Spinal cord (tissue), 9 donors: ENCODE measurements at regions not wholly inside any gene's neighbourhood (a gene's known extent, or its start where the extent isn't known, plus 50 kb on each side); places are given as distances from the start of the nearest gene placed in this dataset.

ENCODE experiments used
- DNase-seq, 6 donors: peaks; one replicate each; pipeline versions ENCODE4 v3.0.0 to v3.0.0-alpha.2; 2013 to 2015; ENCODE audit warnings: low spot score in 6 of 6, low read depth in 4 of 6
- H3K27ac ChIP-seq: one replicate; pipeline ENCODE4 v1.5.1; 2013; ENCODE audit warnings: low read depth, low read length, control low read depth
- H3K27me3 ChIP-seq: one replicate; pipeline ENCODE4 v1.6.1; 2013; ENCODE audit warnings: low read length; ENCODE audit not compliant: control insufficient read depth, insufficient read depth
- H3K36me3 ChIP-seq: one replicate; pipeline ENCODE4 v1.6.1; 2013; ENCODE audit warnings: low read length; ENCODE audit not compliant: control insufficient read depth, insufficient read depth
- H3K4me1 ChIP-seq: one replicate; pipeline ENCODE4 v1.6.1; 2013; ENCODE audit warnings: low read length; ENCODE audit not compliant: control insufficient read depth, insufficient read depth
- H3K4me3 ChIP-seq: one replicate; pipeline ENCODE4 v1.5.1; 2013; ENCODE audit warnings: low read depth, low read length, control low read depth
- H3K9me3 ChIP-seq: one replicate; pipeline ENCODE4 v1.6.1; 2013; ENCODE audit warnings: low read length; ENCODE audit not compliant: control insufficient read depth, insufficient read depth
- WGBS: methylation state at CpG from one replicate; pipeline ENCODE4 v1.1.5; 2013; ENCODE audit warnings: missing lambda C conversion rate; ENCODE audit not compliant: insufficient coverage; 5-methylcytosine and 5-hydroxymethylcytosine counted together
- donor health status: healthy.

DNA sequence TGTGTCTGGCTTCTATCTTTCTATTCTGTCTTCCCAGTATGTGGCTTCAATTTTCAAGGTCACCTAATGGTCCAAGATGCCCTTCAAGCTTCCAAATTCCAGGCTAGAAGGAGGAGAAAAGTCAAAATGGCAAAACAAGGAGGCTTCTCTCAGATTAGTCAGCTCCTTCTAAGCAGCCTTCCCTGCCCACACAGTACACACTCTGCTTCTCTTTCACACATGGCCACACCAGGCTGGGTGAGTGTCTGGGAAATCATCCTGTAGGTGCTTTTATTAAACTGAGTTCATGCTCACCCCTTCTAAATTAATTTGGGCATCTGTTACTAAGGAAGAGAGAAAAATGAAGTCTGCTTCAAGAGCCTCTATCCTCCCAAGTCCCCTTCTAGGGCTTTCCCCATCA, 277.2 kb upstream of the MGAT5 start:
- DNase-seq = no peak
- Histone ChIP-seq H3K9me3 (no peaks in the 10 kb centered on the region), H3K4me1 (no peaks in the 10 kb centered on the region), H3K4me3 (no peak overlapping the region), H3K36me3 (no peaks in the 10 kb centered on the region), H3K27ac (no peak overlapping the region), H3K27me3 (no peaks in the 10 kb centered on the region)

DNA sequence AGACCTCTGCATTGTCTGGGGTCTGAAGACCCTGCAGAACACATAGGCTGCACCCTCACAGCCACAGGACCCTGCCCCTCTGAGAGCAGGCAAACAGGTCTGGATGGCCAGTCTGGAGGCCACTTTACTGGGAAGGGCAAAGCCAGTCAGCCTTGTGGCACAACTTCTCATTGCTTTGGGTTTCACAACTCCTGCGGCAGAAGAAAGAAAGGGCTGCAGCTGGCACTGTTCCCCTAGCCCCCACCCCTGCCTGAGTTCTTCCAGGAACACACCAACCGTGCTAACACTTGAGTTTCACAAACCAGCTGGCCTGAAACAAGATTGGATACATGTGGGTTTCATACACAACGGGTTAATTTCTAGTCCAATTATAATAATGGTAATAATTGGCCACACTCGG, 276.5 kb upstream of the MGAT5 start:
- Histone ChIP-seq H3K36me3 (no peaks in the 10 kb centered on the region), H3K27ac (no peak overlapping the region), H3K27me3 (no peaks in the 10 kb centered on the region), H3K4me1 (no peaks in the 10 kb centered on the region), H3K4me3 (no peak overlapping the region), H3K9me3 (no peaks in the 10 kb centered on the region)
- no CpG with 5 or more reads among the region's 4 CpGs for WGBS
- peak in 1 of 6 donors; percentile 29 for DNase-seq

DNA sequence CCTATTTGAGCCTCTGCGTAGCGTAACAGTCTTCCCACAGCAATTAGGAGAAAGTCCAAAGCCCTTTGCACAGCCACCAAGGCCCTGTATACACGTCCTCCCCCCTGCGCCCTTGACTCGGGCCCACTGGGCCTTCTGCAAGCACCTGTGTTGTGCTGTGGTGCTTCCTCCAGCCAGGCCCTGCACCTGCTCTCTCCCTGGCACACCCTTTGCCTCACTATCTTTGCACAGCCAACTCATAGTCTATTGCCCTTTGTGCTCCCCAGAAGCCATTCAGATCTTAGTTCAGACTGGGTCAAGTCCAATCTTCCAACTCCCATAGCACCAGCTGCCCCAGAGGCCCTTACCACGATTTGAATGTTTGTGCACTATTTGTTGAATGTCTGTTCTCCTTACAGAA, 271.6 kb upstream of the MGAT5 start:
- WGBS = 83% methylated on average over 6 of the region's 6 CpGs

DNA sequence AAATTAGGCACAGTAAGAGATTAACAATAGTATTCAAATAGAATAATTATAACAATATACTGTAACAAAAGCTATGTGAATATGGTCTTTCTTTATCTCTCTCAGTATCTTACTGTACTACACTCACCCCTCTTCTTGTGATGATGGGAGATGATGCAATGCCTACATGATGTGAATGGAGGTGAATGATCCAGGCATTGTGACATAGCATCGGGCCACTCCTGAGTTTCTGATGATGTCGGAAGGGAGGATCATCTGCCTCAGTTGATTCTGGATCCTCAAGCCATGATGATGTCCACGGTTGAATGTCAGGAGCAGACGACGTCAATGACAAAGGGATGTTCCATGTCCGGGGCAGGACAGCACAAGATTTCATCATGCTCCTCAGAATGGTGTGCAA, 268.3 kb upstream of the MGAT5 start:
- DNase-seq = no peak
- Histone ChIP-seq H3K27me3 (no peaks in the 10 kb centered on the region), H3K4me1 (no peaks in the 10 kb centered on the region), H3K9me3 (no peaks in the 10 kb centered on the region), H3K4me3 (no peak overlapping the region), H3K36me3 (no peaks in the 10 kb centered on the region), H3K27ac (no peak overlapping the region)
- 89% methylated on average over 3 of the region's 6 CpGs for WGBS

More for the DNA sequence above, 271.6 kb upstream of the MGAT5 start:
- no peak overlapping the region for H3K4me3 ChIP-seq
- no peaks in the 10 kb centered on the region for H3K36me3 ChIP-seq
- no peak overlapping the region for H3K27ac ChIP-seq
- no peaks in the 10 kb centered on the region for H3K9me3 ChIP-seq
- no peak for DNase-seq
- H3K27me3 ChIP-seq = no peaks in the 10 kb centered on the region
- no peaks in the 10 kb centered on the region for H3K4me1 ChIP-seq

DNA sequence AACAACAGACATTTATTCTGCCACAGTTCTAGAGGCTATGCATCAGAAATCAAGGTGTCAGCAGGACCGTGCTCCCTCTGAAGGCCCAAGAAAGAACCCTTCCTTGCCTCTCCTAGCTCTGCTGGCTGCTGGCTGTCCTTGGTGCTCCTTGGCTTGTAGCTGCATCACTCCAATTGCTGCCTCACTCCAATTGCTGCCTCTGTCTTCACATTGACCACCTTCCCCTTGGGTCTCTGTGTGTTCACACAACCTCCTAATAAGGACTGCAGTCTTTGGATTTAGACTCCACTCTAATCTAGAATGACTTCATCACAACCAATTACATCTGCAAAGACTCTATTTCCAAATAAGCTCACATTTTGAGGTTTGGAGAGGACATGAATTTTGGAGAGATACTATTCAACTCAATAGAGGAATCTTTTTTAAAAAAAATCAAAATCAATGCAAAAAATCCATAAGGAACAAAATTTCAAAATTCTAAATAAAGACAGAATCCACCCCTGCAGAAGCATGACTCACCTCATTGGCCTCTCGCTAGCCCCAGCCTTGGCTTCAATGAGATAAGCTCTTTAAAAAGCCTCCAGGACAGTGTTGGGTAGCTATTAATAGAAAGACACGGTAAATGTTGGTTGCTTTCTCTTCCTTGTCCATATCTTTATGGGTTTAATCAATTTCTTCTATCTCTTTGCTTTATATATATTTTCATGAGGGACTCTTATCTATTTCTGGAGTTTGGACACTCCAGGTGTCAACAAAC, 267.6 kb upstream of the MGAT5 start:
- no peak overlapping the region for H3K27ac ChIP-seq
- no peak for DNase-seq
- 80% methylated on average over 1 of the region's 3 CpGs for WGBS
- no peak overlapping the region for H3K4me3 ChIP-seq
- no peaks in the 10 kb centered on the region for H3K9me3 ChIP-seq
- no peaks in the 10 kb centered on the region for H3K36me3 ChIP-seq
- H3K4me1 ChIP-seq = no peaks in the 10 kb centered on the region
- H3K27me3 ChIP-seq = no peaks in the 10 kb centered on the region

DNA sequence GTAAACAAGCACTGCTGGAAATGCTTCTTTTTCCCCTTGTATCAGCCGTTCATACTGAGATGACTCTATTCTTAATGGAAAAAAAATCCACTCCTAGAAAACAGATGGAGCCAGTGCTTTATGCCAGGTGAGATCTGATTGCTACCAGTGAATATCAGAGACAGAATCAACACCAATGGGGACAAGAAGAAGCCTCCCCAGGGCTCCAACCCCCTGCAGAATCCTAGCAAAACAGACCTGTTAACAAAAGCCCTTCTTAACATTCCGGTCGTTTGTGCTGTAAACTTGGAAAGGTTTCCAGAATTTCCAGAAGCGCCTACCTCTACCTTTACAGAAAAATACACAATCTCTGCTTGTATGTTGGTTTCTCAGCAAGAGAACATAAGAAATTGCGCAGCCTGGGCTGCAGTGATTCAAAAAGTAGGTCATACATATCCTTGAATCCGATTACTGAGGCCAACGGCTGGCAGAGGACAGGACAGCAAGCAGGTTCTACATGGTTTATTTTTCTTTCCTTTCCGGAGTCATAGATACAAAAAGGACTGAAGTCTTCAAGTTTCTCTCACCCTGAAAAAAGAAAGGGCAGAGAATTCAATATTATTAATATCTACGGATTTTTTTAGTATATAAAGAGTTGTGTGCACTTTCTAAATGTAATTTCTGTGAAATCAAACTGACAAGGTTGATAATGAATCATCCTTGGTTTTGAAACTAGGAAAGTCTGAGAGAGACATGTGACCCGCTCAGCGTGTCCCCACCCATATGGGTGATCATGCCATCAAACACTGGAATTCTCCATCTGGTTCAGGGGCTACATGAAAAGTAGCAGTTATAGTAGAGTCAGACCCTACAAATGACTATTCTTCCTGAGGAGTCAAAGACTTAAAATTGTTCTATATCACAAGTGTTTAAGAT, 266.7 kb upstream of the MGAT5 start:
- 72% methylated on average over 5 of the region's 11 CpGs for WGBS
- H3K4me3 ChIP-seq = no peak overlapping the region
- H3K36me3 ChIP-seq = no peaks in the 10 kb centered on the region
- no peaks in the 10 kb centered on the region for H3K9me3 ChIP-seq
- H3K27ac ChIP-seq = no peak overlapping the region
- DNase-seq = no peak
- no peaks in the 10 kb centered on the region for H3K4me1 ChIP-seq
- H3K27me3 ChIP-seq = no peaks in the 10 kb centered on the region

DNA sequence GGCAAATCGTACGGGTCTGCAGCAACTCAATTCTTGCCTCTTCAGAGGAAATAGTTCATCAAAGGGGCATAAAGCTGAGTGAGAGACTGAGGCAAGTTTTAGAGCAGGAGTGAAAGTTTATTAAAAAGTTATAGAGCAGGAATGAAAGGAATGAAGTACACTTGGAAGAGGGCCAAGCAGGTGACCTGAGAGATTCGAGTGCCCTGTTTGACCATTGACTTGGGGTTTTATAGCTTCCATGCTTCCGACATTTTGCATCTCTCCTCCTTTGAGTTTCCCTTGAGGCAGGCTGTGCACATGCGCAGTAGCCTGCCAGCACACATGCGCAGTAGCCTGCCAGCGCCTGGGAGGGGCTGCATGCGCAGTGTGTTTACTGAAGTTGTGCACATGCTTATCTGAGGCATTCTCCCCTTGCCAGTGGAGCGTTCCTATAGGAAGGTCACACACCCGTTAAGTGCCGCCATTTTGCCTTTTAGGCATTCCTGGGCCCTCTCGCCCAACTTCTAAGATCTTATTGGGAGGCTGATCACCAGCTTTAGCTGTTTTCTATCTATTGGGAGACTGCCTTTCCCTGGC, 265.5 kb upstream of the MGAT5 start:
- Histone ChIP-seq H3K9me3 (no peaks in the 10 kb centered on the region), H3K4me3 (no peak overlapping the region), H3K36me3 (no peaks in the 10 kb centered on the region), H3K27me3 (no peaks in the 10 kb centered on the region), H3K27ac (no peak overlapping the region), H3K4me1 (no peaks in the 10 kb centered on the region)
- 98% methylated on average over 12 of the region's 12 CpGs for WGBS
- DNase-seq = no peak

DNA sequence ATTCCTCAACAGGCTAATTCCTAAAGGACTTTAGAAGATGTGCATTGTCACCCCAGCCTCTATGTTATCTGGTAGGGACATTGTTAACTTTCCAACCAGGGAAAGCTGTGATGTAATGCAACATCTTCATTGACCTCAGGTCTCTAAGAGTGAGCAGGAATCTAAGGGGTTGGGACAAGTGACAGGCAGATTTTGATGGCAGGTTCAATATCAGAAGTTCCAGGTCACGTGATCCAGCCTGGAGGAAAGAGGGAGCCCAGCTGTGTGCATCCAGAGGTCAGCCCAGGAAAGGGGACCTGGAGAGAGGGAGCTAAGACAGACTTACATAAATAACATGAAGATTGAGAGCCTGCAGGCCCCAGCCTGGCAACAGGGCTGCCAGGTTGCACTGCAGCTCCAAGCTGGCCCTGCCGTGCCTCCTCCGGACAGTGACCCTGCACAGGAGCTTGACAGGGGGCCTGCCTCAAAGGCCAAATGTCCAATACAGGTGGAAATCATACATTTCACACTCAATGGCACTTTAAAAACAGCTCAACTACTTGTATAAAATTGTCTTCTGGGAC, 262.2 kb upstream of the MGAT5 start:
- Histone ChIP-seq H3K36me3 (no peaks in the 10 kb centered on the region), H3K4me3 (no peak overlapping the region), H3K27ac (no peak overlapping the region), H3K9me3 (no peaks in the 10 kb centered on the region), H3K4me1 (no peaks in the 10 kb centered on the region), H3K27me3 (no peaks in the 10 kb centered on the region)
- DNase-seq = no peak
- 87% methylated on average over 3 of the region's 3 CpGs for WGBS

DNA sequence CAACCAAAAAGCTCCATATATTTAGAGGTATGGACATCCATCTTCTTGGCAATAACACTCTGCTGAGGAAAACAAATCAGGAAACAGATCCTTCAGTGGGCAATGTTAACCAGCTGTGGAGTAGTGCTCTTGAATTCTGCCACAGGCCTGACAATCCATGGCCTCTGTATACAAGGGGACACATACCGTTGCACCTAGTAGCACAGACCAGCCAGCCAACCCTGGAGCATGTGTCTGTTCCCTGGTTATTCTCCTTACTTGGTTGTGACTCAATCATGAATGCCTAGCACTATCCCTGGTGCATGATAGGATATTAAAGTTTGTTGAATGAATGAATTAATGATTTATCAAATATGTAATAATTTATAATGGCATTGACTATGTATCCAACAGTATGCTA, 261.4 kb upstream of the MGAT5 start:
- Histone ChIP-seq H3K36me3 (no peaks in the 10 kb centered on the region), H3K27me3 (no peaks in the 10 kb centered on the region), H3K4me3 (no peak overlapping the region), H3K4me1 (no peaks in the 10 kb centered on the region), H3K9me3 (peaks cover under 1% of the 10 kb centered on the region), H3K27ac (no peak overlapping the region)
- WGBS = 83% methylated on average over 1 of the region's 1 CpG
- DNase-seq = no peak
